SW480 (cell line): ENCODE measurements at regions not wholly inside any gene's neighbourhood (a gene's known extent, or its start where the extent isn't known, plus 50 kb on each side); places are given as distances from the start of the nearest gene placed in this dataset.
"Not testable (repeated sequence)": the region's sequence is repeated elsewhere in the genome, so short reads cannot be mapped to it uniquely, and the experiment has no call there.

Experiments
- DNase-seq: peaks from one replicate; pipeline ENCODE4 v3.0.0-alpha.2; 2016; ENCODE audit warnings: low spot score

- no peak for DNase-seq
These were observed 96.1 kb downstream of the TMEM121 start for GRCh38 chr14:105622329-105622955.

- not testable (repeated sequence) for DNase-seq
These were observed 96.8 kb downstream of the TMEM121 start for GRCh38 chr14:105623178-105623577.

- not testable (repeated sequence) for DNase-seq
These were observed 98.0 kb downstream of the TMEM121 start for GRCh38 chr14:105624346-105624745.

GRCh38 chr14:105624749-105625434, 98.5 kb downstream of the TMEM121 start:
- DNase-seq, result not testable (repeated sequence)

- DNase-seq, result not testable (repeated sequence)
These were observed 99.1 kb downstream of the TMEM121 start for GRCh38 chr14:105625448-105625847.

GRCh38 chr14:105626111-105626510, 99.7 kb downstream of the TMEM121 start:
- not testable (repeated sequence) for DNase-seq

GRCh38 chr14:105626651-105627050, 100.3 kb downstream of the TMEM121 start:
- not testable (repeated sequence) for DNase-seq

- DNase-seq, result not testable (repeated sequence)
These were observed 100.9 kb downstream of the TMEM121 start for GRCh38 chr14:105627287-105627686.

GRCh38 chr14:105627701-105628100, 101.3 kb downstream of the TMEM121 start:
- DNase-seq, result no peak

- DNase-seq, result not testable (repeated sequence)
These were observed 101.7 kb downstream of the TMEM121 start for GRCh38 chr14:105628126-105628525.

GRCh38 chr14:105628531-105629067, 102.2 kb downstream of the TMEM121 start:
- not testable (repeated sequence) for DNase-seq

GRCh38 chr14:105629091-105629885, 102.9 kb downstream of the TMEM121 start:
- not testable (repeated sequence) for DNase-seq

GRCh38 chr14:105629886-105630215, 103.5 kb downstream of the TMEM121 start:
- DNase-seq, result no peak

- not testable (repeated sequence) for DNase-seq
These were observed 104.0 kb downstream of the TMEM121 start for GRCh38 chr14:105630293-105630934.

GRCh38 chr14:105630935-105631779, 104.8 kb downstream of the TMEM121 start:
- DNase-seq, result not testable (repeated sequence)

- DNase-seq, result no peak
These were observed 105.6 kb downstream of the TMEM121 start for GRCh38 chr14:105632010-105632409.

- DNase-seq, result not testable (repeated sequence)
These were observed 107.2 kb downstream of the TMEM121 start for GRCh38 chr14:105633596-105633995.

GRCh38 chr14:105635560-105635959, 109.2 kb downstream of the TMEM121 start:
- no peak for DNase-seq

- not testable (repeated sequence) for DNase-seq
These were observed 109.6 kb downstream of the TMEM121 start for GRCh38 chr14:105636021-105636420.

GRCh38 chr14:105636935-105637334, 110.6 kb downstream of the TMEM121 start:
- no peak for DNase-seq

- DNase-seq, result not testable (repeated sequence)
These were observed 111.0 kb downstream of the TMEM121 start for GRCh38 chr14:105637345-105637744.
